Occipital lobe (tissue), 1 donor: ENCODE measurements at regions not wholly inside any gene's neighbourhood (a gene's known extent, or its start where the extent isn't known, plus 50 kb on each side); places are given as distances from the start of the nearest gene placed in this dataset.
"Not testable (repeated sequence)": the region's sequence is repeated elsewhere in the genome, so short reads cannot be mapped to it uniquely, and the experiment has no call there.

Experiments used
- DNase-seq: peaks from one replicate; lab custom pipeline; 2025; lab: John Stamatoyannopoulos, UW

- DNase-seq: no peak
These were observed 575.3 kb downstream of the IPMK start for GRCh38 chr10:57692255-57692980.

- no peak for DNase-seq
These were observed 577.9 kb downstream of the IPMK start for GRCh38 chr10:57689596-57690297.

GRCh38 chr10:57679916-57680315 is 587.8 kb downstream of the IPMK start:
- no peak for DNase-seq

GRCh38 chr10:57675125-57675524 is 592.6 kb downstream of the IPMK start:
- no peak for DNase-seq

DNA sequence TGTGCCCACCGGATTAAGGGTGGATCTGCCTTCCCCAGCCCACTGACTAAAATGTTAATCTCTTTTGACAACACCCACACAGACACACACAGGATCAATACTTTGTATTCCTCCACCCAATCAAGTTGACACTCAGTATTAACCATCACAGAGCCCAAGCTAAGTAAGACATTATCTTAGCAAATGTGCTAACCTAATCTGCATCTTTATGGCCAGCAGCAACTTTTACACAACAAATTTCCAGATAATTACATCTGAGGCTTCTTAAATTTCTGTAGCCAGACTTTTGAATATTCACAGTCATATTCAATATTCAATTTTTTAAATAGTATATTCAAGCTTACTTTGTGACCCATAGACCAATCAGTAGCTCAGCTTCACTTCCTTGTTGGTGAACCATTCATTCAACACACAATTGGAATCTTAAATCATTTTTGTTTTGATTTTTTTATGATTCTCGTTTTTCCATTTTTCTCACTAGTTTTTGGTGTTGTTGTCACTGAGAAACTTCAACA is 594.2 kb downstream of the IPMK start:
- DNase-seq: no peak

- DNase-seq: no peak
These were observed 602.9 kb downstream of the IPMK start for GRCh38 chr10:57664815-57665214.

DNA sequence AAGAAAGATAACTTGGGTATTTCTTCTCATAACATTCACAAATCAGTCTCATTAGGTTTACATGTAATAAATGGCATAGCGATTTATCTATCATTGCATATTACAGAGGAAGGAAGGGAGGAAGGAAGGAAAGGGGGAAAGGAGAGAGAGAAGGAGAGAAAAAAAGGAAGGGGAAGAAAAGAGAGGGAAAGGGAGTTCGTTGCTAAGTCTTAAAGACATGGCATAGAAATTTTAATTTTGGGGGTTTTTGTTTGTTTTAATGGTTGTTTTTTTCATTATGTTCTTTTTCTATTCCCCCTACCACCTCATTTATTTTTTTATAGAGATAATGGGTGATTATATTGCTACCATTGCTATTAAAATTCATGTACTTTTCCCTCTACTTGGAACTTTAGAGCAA is 604.3 kb downstream of the IPMK start:
- no peak for DNase-seq

DNA sequence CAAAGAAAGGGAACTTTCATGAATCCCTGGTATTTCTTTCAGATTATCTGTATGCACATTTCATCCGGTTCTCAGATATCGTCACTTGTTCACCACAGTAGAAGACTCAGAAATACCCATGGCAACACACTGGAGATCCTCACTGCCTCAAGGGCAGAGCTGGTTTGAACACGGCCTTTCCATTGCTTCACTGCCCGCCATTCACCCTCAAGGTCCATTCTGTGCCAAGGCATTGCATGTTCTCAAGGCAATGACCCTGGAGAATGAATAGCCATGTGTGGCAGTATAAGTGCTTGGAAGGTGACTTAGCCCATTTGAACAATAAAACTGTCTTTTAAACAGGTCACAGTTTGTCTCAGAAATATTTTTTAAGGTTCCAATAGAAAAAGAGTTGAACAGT is 606.5 kb downstream of the IPMK start:
- no peak for DNase-seq

DNA sequence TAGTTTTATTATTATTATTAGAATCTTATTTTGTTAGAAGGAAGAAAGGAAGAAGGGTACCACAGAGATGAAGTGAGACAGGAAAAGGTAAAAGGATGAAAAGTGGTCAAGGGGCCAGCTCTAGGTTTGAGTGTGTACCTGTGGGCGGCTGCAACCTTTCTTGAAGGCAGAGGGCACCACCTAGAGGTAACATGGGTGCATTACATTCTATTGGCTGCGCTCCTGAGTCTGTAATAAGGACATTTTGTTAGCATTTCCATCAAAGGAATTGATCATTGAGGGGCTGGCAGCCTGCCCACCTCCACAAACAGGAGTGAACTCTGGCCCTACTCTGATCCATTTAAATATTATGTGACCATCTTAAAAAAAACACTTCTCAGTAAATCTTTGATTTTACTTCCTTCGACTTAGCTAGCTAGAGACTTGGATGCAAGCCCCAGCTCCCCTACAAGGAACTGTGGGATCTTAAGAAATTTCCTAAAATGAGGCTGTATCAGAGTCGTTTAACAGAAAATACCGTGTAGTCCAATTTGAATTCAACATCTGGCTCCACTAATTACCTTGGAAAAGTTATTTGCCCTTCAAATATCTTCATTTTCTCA is 610.4 kb downstream of the IPMK start:
- no peak for DNase-seq

GRCh38 chr10:57654856-57655255 is 612.8 kb downstream of the IPMK start:
- no peak for DNase-seq

DNA sequence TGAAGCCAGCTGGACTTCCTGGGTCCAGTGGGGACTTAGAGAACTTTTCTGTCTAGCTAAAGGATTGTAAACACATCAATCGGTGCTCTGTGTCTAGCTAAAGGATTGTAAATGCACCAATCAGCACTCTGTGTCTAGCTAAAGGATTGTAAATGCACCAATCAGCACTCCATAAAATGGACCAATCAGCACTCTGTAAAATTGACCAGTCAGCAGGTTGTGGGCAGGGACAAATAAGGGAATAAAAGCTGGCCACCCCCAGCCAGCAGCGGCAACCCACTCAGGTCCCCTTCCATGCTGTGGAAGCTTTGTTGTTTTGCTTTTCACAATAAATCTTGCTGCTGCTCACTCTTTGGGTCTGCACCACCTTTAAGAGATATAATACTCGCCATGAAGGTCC is 622.6 kb downstream of the IPMK start:
- DNase-seq: not testable (repeated sequence)

- no peak for DNase-seq
These were observed 629.3 kb downstream of the IPMK start for GRCh38 chr10:57638411-57638810.

GRCh38 chr10:57628592-57629284 is 639.0 kb downstream of the IPMK start:
- DNase-seq: no peak

DNA sequence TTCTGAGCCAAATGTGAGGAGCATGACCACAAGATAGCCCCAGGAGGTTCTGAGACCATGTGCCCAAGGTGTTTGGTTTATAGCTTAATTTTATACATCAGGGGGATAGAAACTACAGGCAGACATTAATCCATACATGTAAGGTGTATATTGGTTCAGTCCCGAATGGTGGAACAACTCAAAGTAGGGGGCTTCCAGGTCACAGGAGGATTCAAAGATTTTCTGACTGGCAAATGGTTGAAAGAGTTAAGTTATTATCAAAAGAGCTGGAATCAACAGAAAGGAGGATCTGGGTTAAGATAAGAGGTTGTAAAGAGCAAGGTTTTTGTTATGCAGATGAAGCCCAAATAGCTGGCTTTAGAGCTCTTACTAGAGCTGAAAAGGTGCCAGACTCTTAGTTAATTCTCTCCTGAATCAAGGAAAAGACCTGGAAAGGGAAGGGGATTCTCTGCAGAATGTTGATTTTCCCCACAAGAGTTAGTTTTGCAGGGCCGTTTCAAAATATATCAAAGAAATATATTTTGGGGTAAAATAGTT is 640.0 kb downstream of the IPMK start:
- DNase-seq: no peak

DNA sequence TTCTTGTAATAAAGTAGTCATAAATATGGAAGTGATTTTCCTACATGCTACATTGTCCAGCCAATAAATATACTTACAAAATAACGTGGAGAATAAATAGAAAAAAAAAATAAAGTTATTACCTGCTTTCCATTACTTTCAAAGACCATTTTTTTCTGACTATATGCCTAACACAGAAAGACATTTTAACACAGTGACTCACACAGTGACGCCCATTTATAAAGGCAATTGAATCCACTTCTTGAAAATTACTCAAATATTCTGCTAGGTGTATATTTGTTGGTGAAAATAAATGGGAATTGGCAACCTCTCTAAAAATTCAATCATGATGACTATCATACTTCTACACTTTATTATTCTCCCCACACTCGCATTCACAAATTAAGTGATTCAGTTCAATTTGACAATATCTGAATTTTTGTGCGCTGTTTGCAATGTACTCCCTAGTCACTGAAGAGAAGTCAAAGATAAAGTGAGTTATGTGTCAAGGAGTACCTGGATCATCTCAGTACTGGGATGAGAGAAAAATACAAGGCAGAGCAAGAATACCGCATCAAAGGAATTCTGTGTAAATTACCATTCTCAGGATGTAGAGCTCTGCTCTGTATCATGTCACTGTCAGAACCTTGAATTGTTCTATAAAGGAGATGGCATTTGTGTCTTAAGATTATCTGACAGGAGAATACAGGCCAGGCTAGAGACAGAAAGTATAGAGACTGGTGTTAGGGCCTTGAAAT is 642.7 kb downstream of the IPMK start:
- no peak for DNase-seq

DNA sequence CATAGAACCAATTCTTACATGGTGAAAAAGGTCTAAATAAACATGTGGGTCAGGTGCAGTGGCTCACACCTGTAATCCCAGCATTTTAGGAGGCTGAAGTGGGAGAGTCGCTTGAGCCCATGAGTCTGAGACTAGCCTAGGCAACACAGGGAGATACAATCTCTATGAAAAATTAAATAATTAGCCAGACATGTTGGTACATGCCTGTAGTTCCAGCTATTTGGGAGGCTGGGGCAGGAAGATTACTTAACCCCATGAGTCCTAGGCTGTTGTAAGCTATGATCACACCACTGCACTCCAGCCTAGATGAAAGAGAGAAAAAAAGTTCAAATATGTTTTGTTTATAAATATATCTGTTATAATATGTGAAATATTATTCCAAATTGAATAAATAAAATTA is 643.6 kb downstream of the IPMK start:
- DNase-seq: no peak

DNA sequence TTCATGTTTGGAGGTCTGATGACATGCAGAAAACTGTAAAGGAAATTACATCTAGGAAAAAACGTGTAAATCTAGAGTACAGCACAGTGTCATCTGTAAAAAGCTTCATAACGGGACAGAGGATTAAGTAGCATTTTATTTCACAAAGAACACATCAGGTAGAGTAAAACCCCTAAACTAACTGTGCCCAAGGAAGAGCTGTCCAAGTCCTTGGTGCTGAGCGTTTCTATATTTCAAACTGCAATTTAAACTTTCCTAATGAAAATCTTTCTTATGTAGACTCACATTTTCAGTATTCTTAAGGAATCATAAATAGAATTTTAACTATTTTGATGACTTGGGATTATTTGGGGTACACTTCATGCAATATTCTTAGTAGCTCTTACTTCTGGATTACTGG is 646.2 kb downstream of the IPMK start:
- no peak for DNase-seq

GRCh38 chr10:57605948-57606485 is 661.7 kb downstream of the IPMK start:
- DNase-seq: no peak

- DNase-seq: no peak
These were observed 668.3 kb downstream of the IPMK start for GRCh38 chr10:57599440-57599839.

DNA sequence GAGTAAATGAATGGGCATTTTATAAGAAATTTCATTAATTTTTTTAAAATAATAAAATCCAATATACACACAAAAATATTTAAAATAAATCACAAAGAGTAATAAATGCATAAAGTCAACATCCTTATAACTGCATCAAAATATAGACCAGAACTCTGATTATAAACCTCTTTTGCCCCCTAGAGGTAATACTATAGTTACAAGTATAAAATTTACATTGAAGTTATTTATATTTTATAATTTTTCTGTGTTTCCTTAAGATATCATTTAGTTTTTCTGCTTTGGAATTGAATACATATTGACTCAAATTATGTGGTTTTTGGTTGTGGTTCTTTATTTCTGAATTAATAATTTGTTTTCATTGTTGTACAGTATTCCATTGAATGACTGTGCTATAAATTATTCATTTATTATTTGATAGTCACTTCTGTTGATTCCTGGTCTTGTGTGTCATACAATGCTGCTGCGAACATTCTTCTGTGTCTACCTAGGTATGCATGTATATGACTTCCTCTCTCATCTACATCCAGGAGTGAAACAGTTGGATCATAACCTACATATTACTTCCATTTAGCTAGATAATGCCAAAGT is 673.6 kb downstream of the IPMK start:
- DNase-seq: no peak
